HL-60 (cell line): ENCODE measurements at regions not wholly inside any gene's neighbourhood (a gene's known extent, or its start where the extent isn't known, plus 50 kb on each side); places are given as distances from the start of the nearest gene placed in this dataset.

ENCODE experiments used
- DNase-seq, 2 experiments: peaks; one replicate each; pipeline ENCODE4 v3.0.0-alpha.2; 2010 to 2020; ENCODE audit warnings: low read depth in 1 of 2, low spot score in 1 of 2
- H3K27ac ChIP-seq: fragments of 250-450 bp; sonication (Bioruptor Pico); replicated peaks from 2 replicates; pipeline ENCODE4 v1.5.1; 2020; ENCODE audit warnings: mild to moderate bottlenecking, moderate library complexity
- H3K27me3 ChIP-seq: fragments of 250-450 bp; sonication (Bioruptor Pico); 2 replicates; pipeline ENCODE4 v1.5.1; 2021; ENCODE audit warnings: mild to moderate bottlenecking, moderate library complexity; ENCODE audit not compliant: insufficient read depth, poor library complexity, severe bottlenecking
- H3K4me3 ChIP-seq: replicated peaks from 2 replicates; pipeline ENCODE4 v1.5.1; 2011; ENCODE audit warnings: mild to moderate bottlenecking, control low read depth, low read length; ENCODE audit not compliant: insufficient read depth
- GABPA ChIP-seq: IDR thresholded peaks from 2 replicates; pipeline ENCODE4 v1.6.1; 2012; ENCODE audit warnings: low read depth
- POLR2AphosphoS5 ChIP-seq: IDR thresholded peaks from 2 replicates; pipeline ENCODE4 v1.6.1; 2012; ENCODE audit warnings: low read depth
- SPI1 ChIP-seq: IDR thresholded peaks from 2 replicates; pipeline ENCODE4 v1.6.1; 2012; ENCODE audit warnings: low read depth, mild to moderate bottlenecking, borderline replicate concordance
- TF ChIP-seq, protein P1 (sequence below): IDR thresholded peaks from one replicate; pipeline ENCODE4 v1.5.1; 2011; ENCODE audit warnings: low read length, control low read depth, inconsistent platforms; ENCODE audit not compliant: insufficient read depth
- TF ChIP-seq, protein P2 (sequence below): IDR thresholded peaks from 2 replicates; pipeline ENCODE4 v1.6.1; 2012; ENCODE audit warnings: low read depth; ENCODE audit not compliant: insufficient replicate concordance

DNA sequence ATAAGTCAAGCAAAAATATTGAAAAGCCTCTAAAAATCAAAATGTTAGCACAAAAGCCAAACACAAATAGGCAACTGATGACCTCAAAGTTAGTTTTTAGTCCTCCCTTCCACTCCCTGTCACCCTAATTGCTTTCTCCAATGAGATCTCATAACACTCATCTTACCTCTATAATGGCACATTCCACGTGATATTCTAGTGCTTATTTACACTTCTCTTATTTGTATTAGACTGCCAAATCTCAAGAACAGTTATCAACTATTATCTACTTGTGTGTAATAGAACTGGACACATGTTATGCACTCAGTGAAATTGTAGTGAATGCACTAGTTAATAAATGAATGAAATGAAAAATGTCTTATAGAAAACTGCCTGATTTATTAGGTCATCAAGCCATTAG is 55.5 kb upstream of the AVPR1A start:
- no peak overlapping the region for H3K4me3 ChIP-seq
- no peak for DNase-seq
- no peaks in the 10 kb centered on the region for H3K27me3 ChIP-seq
- TF ChIP-seq POLR2AphosphoS5 (no peak), GABPA (no peak), SPI1 (no peak)
- TF ChIP-seq, protein P1, sequence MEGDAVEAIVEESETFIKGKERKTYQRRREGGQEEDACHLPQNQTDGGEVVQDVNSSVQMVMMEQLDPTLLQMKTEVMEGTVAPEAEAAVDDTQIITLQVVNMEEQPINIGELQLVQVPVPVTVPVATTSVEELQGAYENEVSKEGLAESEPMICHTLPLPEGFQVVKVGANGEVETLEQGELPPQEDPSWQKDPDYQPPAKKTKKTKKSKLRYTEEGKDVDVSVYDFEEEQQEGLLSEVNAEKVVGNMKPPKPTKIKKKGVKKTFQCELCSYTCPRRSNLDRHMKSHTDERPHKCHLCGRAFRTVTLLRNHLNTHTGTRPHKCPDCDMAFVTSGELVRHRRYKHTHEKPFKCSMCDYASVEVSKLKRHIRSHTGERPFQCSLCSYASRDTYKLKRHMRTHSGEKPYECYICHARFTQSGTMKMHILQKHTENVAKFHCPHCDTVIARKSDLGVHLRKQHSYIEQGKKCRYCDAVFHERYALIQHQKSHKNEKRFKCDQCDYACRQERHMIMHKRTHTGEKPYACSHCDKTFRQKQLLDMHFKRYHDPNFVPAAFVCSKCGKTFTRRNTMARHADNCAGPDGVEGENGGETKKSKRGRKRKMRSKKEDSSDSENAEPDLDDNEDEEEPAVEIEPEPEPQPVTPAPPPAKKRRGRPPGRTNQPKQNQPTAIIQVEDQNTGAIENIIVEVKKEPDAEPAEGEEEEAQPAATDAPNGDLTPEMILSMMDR, result no peak
- TF ChIP-seq, protein P2, sequence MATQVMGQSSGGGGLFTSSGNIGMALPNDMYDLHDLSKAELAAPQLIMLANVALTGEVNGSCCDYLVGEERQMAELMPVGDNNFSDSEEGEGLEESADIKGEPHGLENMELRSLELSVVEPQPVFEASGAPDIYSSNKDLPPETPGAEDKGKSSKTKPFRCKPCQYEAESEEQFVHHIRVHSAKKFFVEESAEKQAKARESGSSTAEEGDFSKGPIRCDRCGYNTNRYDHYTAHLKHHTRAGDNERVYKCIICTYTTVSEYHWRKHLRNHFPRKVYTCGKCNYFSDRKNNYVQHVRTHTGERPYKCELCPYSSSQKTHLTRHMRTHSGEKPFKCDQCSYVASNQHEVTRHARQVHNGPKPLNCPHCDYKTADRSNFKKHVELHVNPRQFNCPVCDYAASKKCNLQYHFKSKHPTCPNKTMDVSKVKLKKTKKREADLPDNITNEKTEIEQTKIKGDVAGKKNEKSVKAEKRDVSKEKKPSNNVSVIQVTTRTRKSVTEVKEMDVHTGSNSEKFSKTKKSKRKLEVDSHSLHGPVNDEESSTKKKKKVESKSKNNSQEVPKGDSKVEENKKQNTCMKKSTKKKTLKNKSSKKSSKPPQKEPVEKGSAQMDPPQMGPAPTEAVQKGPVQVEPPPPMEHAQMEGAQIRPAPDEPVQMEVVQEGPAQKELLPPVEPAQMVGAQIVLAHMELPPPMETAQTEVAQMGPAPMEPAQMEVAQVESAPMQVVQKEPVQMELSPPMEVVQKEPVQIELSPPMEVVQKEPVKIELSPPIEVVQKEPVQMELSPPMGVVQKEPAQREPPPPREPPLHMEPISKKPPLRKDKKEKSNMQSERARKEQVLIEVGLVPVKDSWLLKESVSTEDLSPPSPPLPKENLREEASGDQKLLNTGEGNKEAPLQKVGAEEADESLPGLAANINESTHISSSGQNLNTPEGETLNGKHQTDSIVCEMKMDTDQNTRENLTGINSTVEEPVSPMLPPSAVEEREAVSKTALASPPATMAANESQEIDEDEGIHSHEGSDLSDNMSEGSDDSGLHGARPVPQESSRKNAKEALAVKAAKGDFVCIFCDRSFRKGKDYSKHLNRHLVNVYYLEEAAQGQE, result no peak
- H3K27ac ChIP-seq, result no peak overlapping the region
